Endodermal cell (in vitro differentiated cells): ENCODE measurements at regions not wholly inside any gene's neighbourhood (a gene's known extent, or its start where the extent isn't known, plus 50 kb on each side); places are given as distances from the start of the nearest gene placed in this dataset.
A peak's percentile ranks its signal among the peaks of the same experiment; 100 is the strongest.

ENCODE experiments used
- DNase-seq: peaks from one replicate; pipeline ENCODE4 v3.0.0-alpha.2; 2017
- H3K27ac ChIP-seq: 2 replicates; pipeline ENCODE4 v1.5.1; 2013; ENCODE audit warnings: mild to moderate bottlenecking, low read depth, low read length, moderate library complexity
- H3K27me3 ChIP-seq: 2 replicates; pipeline ENCODE4 v1.6.1; 2013; ENCODE audit warnings: mild to moderate bottlenecking, low read length, moderate library complexity; ENCODE audit not compliant: insufficient read depth, control insufficient read depth, poor library complexity, severe bottlenecking
- H3K36me3 ChIP-seq: 2 replicates; pipeline ENCODE4 v1.7.0; 2013; ENCODE audit warnings: mild to moderate bottlenecking, low read length, moderate library complexity; ENCODE audit not compliant: control insufficient read depth, insufficient read depth
- H3K4me1 ChIP-seq: one replicate; pipeline ENCODE4 v1.7.0; 2013; ENCODE audit warnings: low read length; ENCODE audit not compliant: control insufficient read depth, insufficient read depth
- H3K4me3 ChIP-seq: 2 replicates; pipeline ENCODE4 v1.5.1; 2013; ENCODE audit warnings: mild to moderate bottlenecking, low read length, moderate library complexity
- H3K9ac ChIP-seq: 2 replicates; pipeline ENCODE4 v1.6.1; 2013; ENCODE audit warnings: mild to moderate bottlenecking, low read length, moderate library complexity; ENCODE audit not compliant: poor library complexity, severe bottlenecking; ENCODE audit errors: extremely low read depth
- H3K9me3 ChIP-seq: 2 replicates; pipeline ENCODE4 v1.6.1; 2013; ENCODE audit warnings: mild to moderate bottlenecking, low read length, moderate library complexity; ENCODE audit not compliant: control insufficient read depth
- H3K27ac Mint-ChIP-seq: 2 replicates; pipeline ENCODE4 v1.8.0; 2020; ENCODE audit warnings: mixed read lengths
- H3K27me3 Mint-ChIP-seq: 2 replicates; pipeline ENCODE4 v1.8.0; 2021; ENCODE audit warnings: mild to moderate bottlenecking, mixed read lengths; ENCODE audit not compliant: insufficient read depth
- H3K36me3 Mint-ChIP-seq: 2 replicates; pipeline ENCODE4 v1.8.0; 2020; ENCODE audit warnings: low read depth, mixed read lengths
- H3K4me1 Mint-ChIP-seq: 2 replicates; pipeline ENCODE4 v1.8.0; 2020; ENCODE audit warnings: mixed read lengths
- H3K4me3 Mint-ChIP-seq: 2 replicates; pipeline ENCODE4 v1.8.0; 2020; ENCODE audit warnings: mild to moderate bottlenecking, moderate library complexity, mixed read lengths
- H3K9me3 Mint-ChIP-seq: 2 replicates; pipeline ENCODE4 v1.8.0; 2020; ENCODE audit warnings: mild to moderate bottlenecking, mixed read lengths
- CTCF ChIP-seq: fragments of 200-600 bp; sonication (generic); conservative IDR thresholded peaks from 2 replicates; pipeline ENCODE4 v1.5.0; 2021; ENCODE audit warnings: antibody characterized with exemption, mild to moderate bottlenecking
- WGBS, 2 experiments: methylation state at CpG; one replicate each; pipeline versions ENCODE4 v1.1.5 to v1.1.7; 2013; ENCODE audit warnings: missing lambda C conversion rate in 2 of 2, mixed read lengths in 1 of 2; ENCODE audit not compliant: insufficient coverage in 1 of 2, insufficient read length in 1 of 2; 5-methylcytosine and 5-hydroxymethylcytosine counted together

- Histone ChIP-seq H3K9ac (no peak overlapping the region), H3K9me3 (no peaks in the 10 kb centered on the region), H3K4me3 (no peak overlapping the region), H3K4me1 (peaks cover 5% of the 10 kb centered on the region), H3K27ac (no peak overlapping the region), H3K36me3 (no peaks in the 10 kb centered on the region), H3K27me3 (no peaks in the 10 kb centered on the region)
- TF ChIP-seq CTCF, result no peak
- Mint-ChIP-seq H3K4me3 (no peak overlapping the region), H3K27me3 (no peaks in the 10 kb centered on the region), H3K27ac (no peak overlapping the region), H3K4me1 (peaks cover 42% of the 10 kb centered on the region), H3K9me3 (no peaks in the 10 kb centered on the region), H3K36me3 (no peaks in the 10 kb centered on the region)
- 48 to 87% methylated on average over 3 to 4 of the region's 4 CpGs for WGBS, 2 experiments
- DNase-seq, result peak; percentile 63
Observed at GRCh38 chr2:36296798-36297197, 58.8 kb upstream of the CRIM1 start.

DNA sequence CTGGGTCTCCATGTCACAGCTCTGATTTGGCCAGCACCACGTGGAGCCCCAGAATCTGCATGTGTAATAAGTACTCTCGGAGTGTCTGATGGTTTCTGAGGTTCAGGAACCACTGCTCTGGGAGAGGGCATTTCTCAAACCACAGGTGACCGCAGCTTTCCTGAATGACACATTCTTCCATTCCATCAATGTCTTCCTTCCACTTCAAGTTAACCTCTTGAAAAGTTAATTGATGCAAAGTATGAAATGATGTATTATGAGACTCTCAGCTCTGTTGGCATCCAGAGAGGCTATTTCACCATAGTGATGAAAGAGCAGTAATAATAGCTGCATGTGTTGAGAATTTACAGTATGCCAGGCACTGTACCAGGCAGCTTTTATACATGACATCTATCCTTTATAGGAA lies 61.3 kb upstream of the CRIM1 start:
- no peak overlapping the region for H3K9ac ChIP-seq
- no peaks in the 10 kb centered on the region for H3K36me3 Mint-ChIP-seq
- DNase-seq, result peak; percentile 43
- no peaks in the 10 kb centered on the region for H3K36me3 ChIP-seq
- H3K4me3 ChIP-seq, result no peak overlapping the region
- 93 to 94% methylated on average over 3 of the region's 3 CpGs for WGBS, 2 experiments
- H3K9me3 ChIP-seq, result no peaks in the 10 kb centered on the region
- H3K4me3 Mint-ChIP-seq, result no peak overlapping the region
- H3K27me3 Mint-ChIP-seq, result no peaks in the 10 kb centered on the region
- peaks cover 5% of the 10 kb centered on the region for H3K4me1 ChIP-seq
- H3K9me3 Mint-ChIP-seq, result no peaks in the 10 kb centered on the region
- no peak overlapping the region for H3K27ac ChIP-seq
- no peak overlapping the region for H3K27ac Mint-ChIP-seq
- peaks cover 49% of the 10 kb centered on the region for H3K4me1 Mint-ChIP-seq
- H3K27me3 ChIP-seq, result no peaks in the 10 kb centered on the region
- TF ChIP-seq CTCF, result no peak

GRCh38 chr2:36290306-36290856 lies 65.2 kb upstream of the CRIM1 start:
- 84 to 94% methylated on average over 3 to 6 of the region's 6 CpGs for WGBS, 2 experiments
- no peaks in the 10 kb centered on the region for H3K9me3 ChIP-seq
- no peaks in the 10 kb centered on the region for H3K27me3 Mint-ChIP-seq
- peaks cover 3% of the 10 kb centered on the region for H3K4me1 ChIP-seq
- peaks cover 43% of the 10 kb centered on the region for H3K4me1 Mint-ChIP-seq
- H3K27ac Mint-ChIP-seq, result no peak overlapping the region
- no peaks in the 10 kb centered on the region for H3K27me3 ChIP-seq
- no peak overlapping the region for H3K4me3 Mint-ChIP-seq
- no peak for TF ChIP-seq CTCF
- H3K36me3 Mint-ChIP-seq, result no peaks in the 10 kb centered on the region
- peaks cover 2% of the 10 kb centered on the region for H3K9me3 Mint-ChIP-seq
- no peak overlapping the region for H3K9ac ChIP-seq
- DNase-seq, result no peak
- no peaks in the 10 kb centered on the region for H3K36me3 ChIP-seq
- no peak overlapping the region for H3K4me3 ChIP-seq
- H3K27ac ChIP-seq, result no peak overlapping the region
